RCC 7860 (cell line): ENCODE measurements at regions not wholly inside any gene's neighbourhood (a gene's known extent, or its start where the extent isn't known, plus 50 kb on each side); places are given as distances from the start of the nearest gene placed in this dataset.

Experiments
- DNase-seq: peaks from one replicate; pipeline ENCODE4 v3.0.0-alpha.2; 2015; ENCODE audit warnings: low spot score
- FAIRE-seq: peaks from 2 replicates; lab custom pipeline; 2012; peaks lifted over from hg19 to GRCh38; lab: Jason Lieb, UNC

DNA sequence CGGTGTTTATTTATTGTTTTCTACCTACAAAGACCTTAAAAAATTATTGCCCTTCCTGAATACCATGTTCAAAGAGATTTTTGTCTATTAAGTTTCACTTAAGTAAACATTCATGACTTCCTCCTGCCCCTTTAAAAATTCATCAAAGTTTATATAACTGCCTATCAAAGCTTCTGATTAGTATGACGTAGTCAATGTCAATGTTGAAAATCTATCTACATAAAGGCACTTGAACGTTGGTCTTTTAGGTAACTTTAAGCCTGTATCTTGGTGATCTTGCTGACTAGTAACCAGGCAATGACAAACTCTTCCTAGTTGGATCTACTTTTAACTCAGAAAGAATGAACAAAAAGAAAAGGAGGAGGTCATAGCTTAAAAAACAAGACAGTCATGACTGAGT, 97.2 kb downstream of the MAIP1 start:
- no peak for FAIRE-seq
- DNase-seq: no peak

GRCh38 chr2:200054681-200055468, 99.5 kb downstream of the MAIP1 start:
- DNase-seq (no peak), FAIRE-seq (no peak)

- no peak for DNase-seq
- FAIRE-seq: no peak
These were observed 100.7 kb downstream of the MAIP1 start for GRCh38 chr2:200056105-200056504.

- no peak for FAIRE-seq
- DNase-seq: no peak
These were observed 107.8 kb downstream of the MAIP1 start for GRCh38 chr2:200063155-200063554.

DNA sequence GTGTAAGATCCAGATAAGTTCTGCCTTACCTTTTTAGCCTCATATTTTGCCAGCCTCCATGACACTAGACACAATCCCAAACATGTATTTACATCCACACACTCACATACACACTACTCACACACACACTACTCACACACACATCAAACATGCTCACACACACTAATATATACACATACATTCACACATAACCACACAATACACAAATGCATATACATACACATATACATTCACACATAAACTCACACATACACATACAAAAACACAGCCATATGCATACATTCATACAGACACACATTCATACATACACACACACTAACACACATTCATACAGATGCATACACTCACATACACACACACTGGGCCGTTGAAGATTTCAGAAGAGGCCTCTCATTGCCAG, 109.5 kb downstream of the MAIP1 start:
- FAIRE-seq (no peak), DNase-seq (no peak)

DNA sequence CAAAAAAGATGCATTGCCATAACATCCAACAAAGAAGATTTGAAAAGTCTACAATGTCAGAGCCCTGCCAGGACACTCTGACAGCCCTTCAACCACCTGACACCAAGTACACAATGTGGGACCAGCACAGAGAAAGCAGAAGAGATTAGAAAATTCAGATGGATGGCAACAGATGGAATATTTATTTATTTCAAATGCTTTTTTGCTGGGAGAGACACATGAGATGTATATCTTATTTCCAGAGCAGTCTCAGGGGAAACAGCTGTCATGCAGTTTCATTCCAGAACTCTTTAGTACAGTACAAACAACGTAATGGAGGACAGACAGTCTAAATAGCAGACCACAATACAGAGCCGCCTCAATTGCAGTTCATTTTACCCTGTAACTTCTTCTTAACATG, 110.1 kb downstream of the MAIP1 start:
- FAIRE-seq: no peak
- DNase-seq: no peak

DNA sequence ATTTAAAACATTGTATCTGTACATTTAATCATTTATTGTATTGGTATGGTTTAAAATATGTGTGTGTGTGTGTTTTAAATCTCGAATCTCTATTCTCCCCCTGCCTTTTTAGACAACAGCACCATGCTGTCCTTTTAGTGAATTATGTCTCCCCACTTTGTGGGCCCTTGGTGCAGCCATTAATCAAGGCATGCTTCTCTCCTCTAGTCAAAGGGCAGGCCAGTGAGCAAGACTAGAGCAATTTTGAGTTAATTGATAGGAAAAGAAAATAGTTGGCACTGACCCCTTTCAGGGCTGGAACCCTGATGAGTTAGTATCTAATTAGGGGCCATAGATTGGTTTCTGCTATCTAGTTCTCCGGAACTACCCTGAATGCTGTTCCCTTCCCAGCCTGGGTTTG, 111.0 kb downstream of the MAIP1 start:
- FAIRE-seq: no peak
- DNase-seq: no peak

DNA sequence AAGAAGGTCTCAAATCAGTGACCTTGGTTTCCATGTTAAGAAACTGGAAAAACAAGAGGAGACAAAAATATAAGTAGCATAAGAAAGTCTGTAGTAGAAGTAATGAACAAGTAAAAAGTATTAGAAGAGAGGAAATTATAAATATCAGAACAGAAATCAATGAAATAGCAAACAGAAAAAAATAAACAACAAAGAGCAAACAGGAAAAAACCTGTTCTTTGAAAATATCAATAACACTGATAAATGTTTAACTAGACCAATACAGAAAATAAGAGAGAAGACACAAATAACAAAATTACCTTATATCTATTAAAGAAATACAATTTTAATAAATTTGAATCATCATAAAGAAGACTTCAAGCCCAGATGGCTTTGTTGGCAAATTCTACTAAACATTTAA, 113.3 kb downstream of the MAIP1 start:
- no peak for FAIRE-seq
- no peak for DNase-seq

- DNase-seq (no peak), FAIRE-seq (no peak)
These were observed 121.8 kb downstream of the MAIP1 start for GRCh38 chr2:200077210-200077650.

DNA sequence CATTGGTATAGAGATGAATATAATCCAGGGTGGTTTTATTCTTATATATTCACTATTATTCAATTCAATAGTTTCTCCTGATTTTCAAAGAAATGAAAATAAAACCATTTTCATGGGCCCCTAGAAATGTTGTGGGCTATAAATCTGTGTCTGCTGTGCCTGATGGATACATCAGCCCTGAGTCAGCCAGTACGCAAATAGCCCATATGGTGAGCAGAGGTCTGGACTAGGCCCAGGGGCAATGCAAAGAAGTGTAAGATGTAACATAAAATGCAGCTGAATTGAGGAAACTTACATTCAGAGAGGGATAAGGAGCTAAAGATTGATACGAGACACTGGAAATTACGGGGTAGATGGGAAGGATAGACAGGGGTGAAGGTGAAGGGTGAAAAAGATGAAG, 122.5 kb downstream of the MAIP1 start:
- no peak for FAIRE-seq
- DNase-seq: no peak

DNA sequence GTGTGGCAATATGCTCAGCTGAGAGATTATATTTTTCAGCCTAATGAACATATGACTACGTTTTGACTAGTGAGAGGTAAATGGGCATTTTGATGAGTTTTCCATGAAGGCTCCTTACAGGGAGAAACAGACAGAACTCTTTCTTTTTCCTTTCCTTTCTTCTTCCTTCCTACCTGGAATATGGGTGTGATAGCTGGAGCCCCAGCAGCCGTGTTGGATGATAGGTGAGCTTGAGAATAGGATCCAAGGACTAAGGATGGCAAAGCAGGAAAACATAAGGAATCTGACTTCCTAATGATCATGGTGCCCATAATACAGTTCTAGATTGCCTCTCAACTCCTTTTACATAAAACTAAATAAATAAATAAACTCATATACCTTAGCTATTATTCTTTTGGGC, 124.0 kb downstream of the MAIP1 start:
- DNase-seq: no peak
- no peak for FAIRE-seq

DNA sequence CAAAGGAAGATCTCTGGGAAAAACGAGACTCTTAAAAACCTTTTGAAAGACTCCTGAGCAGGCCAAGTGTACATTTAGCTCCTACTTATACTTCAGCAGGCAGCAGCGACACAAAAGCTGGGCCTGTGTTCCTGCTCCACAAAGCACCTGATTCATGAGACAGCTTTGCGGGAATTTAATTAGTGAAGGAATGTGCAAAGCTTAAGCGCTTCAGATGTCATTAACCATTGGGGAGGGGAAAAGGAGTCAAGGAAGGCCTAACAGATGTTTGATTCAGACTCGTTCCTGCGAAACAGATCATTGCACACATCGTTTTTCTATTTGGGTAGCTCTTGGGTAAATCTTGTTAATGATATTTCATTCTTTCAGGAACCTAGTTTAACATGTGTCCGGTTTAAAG, 125.9 kb downstream of the MAIP1 start:
- DNase-seq (no peak), FAIRE-seq (no peak)

DNA sequence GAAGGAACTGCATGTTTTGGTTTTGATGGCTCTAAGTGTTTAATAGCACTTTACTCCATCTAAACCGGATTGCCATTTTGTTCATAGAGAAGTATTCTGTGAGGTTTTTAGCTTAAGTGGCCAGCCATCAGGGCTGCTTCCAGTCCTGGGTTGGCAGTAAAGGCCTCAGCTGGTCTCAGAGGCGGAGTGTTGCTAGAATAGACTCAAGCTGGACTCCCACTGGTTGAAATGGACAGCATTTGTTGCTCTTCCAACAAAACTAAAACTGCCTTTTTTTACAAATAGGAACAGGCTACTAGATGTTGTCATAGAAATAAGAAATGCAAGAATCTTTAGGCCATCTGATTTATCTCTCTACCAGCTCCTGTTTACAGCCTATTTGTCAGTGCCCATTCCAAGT, 126.4 kb downstream of the MAIP1 start:
- no peak for FAIRE-seq
- DNase-seq: no peak

DNA sequence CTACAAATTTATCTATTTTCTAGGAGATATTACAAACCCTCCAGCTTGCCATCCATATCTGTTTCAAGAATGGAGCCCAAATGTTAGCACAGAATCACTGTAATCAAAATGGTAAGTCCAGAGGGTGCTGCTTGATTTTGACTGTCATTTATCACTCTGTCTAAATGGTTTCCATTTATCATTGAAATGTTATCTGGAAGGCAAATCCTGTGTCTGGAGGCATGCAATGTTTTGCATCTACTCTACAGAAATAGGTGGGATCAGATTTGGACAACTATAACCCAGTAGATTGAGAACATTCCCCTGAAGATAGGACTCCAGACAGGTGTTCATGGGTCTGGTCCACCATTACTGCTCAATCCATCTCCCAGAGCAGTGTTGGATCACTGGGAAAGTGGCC, 128.7 kb downstream of the MAIP1 start:
- DNase-seq (no peak), FAIRE-seq (no peak)

DNA sequence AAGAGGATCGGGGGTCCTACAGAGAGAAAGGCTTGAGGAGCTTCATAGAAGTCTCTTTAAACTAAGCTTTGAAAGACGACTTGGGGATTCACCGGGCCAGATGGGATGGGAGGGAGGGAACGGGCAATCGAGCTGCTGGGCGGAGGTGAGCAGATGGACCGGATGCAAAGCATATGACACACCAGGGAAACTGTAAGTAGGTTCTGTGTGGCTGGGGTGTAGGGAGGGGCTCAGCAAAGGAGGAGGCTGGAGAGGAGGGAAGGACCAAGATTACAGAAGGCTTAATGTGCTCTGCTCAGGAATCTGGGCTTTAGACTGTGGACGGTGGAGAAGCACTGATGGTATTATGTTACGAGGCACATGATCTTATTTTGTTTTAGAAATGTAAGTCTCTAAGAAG, 131.5 kb downstream of the MAIP1 start:
- FAIRE-seq (no peak), DNase-seq (no peak)

GRCh38 chr2:200087451-200087850, 132.1 kb downstream of the MAIP1 start:
- FAIRE-seq: no peak
- no peak for DNase-seq

DNA sequence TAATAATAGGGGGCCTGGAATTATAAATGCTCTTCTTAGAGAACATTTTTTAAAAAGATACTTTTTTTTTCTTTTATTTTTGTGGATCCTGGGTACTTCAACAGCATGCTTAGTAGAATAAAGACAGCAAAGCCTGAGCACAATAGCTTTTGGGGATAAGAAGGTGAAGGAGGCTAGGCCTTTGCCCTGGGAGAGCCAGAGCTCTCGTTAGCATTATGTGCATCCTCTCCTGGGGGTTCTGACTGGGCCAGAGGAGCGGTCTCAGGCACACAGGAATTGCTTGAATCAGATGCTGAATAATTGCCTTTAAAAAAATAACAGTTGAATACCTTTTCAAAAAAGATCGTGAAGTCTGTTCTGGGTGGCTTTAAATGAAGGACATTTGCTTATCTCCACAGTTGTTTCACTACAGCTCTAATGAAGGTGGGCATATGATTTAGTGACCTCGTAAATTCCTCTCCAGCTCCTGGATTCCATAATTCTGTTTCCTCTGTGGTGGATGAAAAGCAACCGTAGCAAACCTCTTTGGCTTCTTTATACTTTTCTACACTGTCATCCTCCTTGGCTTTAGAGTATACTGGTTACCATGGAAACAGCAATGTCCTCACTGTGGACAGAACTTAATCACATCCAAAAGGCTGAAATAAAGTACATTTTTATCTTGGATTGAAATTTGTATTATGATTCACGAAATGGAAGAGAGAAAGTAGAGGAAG, 133.8 kb downstream of the MAIP1 start:
- DNase-seq: no peak
- no peak for FAIRE-seq

GRCh38 chr2:200089756-200090109, 134.4 kb downstream of the MAIP1 start:
- FAIRE-seq (no peak), DNase-seq (no peak)

- FAIRE-seq (no peak), DNase-seq (no peak)
These were observed 135.3 kb downstream of the MAIP1 start for GRCh38 chr2:200090683-200091082.

DNA sequence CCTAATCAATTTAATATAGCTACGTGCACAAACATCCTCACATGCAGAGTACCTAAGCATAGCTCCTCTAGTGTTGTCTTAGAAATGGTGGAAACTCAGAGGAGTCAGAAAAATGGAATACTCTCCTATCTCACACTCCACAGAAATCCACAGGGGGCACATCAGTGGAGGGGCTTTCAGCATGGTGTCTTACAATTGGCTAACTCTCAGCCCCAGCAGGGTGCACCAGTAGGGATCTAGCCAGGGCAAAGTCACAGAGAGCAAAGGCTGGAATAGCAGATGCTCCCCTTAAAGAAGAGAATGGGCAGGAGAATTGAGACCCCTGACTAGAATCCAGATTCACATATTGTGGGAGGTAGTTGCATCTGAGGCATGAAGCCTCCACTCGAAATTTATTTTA, 135.7 kb downstream of the MAIP1 start:
- no peak for FAIRE-seq
- DNase-seq: no peak

DNA sequence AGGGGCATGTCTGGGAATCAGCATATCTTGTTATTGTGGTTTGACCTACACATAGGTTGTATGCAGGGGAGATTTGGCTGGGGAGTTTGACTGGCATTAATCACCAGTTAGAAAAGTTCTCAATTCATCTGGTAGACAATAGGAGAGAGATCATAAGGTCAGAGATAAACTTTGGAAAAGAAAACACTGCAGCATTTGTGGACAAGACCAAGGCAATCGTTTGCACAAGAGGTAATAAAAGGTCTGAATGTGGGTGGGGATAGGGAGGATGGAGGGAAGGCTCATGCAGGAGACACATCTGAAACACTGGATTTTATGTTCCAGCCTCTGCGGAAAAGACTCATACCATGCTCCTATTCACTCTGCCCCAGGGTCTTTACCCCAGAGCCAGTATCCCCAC, 136.9 kb downstream of the MAIP1 start:
- DNase-seq (no peak), FAIRE-seq (no peak)

DNA sequence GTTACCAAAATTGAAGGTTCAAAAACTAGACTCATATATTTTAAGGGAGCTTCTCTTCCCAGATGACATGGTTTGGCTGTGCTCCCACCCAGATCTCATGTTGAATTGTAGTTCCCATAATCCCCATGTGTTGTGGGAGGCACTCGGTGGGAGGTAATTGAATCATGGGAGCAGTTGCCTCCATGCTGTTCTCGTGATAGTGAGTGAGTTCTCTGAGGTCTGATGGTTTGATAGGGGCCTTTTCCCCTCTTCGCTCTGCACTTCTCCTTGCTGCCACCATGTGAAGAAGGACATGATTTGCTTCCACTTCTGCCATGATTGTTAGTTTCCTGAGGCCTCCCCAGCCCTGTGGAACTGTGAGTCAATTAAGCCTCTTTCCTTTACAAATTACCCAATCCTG, 140.1 kb downstream of the MAIP1 start:
- no peak for FAIRE-seq
- no peak for DNase-seq

DNA sequence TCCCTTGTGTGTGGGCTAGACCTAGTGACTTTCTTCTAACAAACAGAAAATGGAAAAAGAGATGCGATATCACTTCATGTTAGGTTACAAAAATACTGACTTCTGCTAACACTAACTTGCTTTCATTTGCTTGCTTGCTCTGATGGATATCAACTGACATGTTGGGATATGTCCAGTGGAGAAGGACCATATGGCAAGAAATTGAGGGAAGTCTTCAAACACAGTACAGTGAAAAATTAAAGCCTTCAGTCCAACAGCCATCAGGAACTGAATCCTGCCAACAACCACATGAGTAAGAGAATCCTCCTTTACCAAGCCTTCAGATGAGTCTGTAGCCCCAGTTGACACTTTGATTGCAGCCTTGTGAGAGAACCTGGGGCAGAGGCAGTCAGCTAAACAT, 143.9 kb downstream of the MAIP1 start:
- FAIRE-seq (no peak), DNase-seq (no peak)
